HG03571 (cell line): ENCODE measurements at regions not wholly inside any gene's neighbourhood (a gene's known extent, or its start where the extent isn't known, plus 50 kb on each side); places are given as distances from the start of the nearest gene placed in this dataset.

Experiments used
- ATAC-seq: cut with Tn5 transposase; IDR thresholded peaks from one replicate; pipeline ENCODE4 v1.9.1; 2021; ENCODE audit not compliant: unreplicated experiment

- no peak for ATAC-seq
Measured at GRCh38 chr6:145480024-145480423, 255.3 kb downstream of the EPM2A start.

- ATAC-seq = no peak
Measured at GRCh38 chr6:145483191-145483996, 251.9 kb downstream of the EPM2A start.

- no peak for ATAC-seq
Measured at GRCh38 chr6:145485288-145485687, 250.0 kb downstream of the EPM2A start.

- no peak for ATAC-seq
Measured at GRCh38 chr6:145486306-145486705, 249.0 kb downstream of the EPM2A start.

- no peak for ATAC-seq
Measured at GRCh38 chr6:145489583-145489982, 245.7 kb downstream of the EPM2A start.

GRCh38 chr6:145490068-145490467, 245.3 kb downstream of the EPM2A start:
- no peak for ATAC-seq

- ATAC-seq = no peak
Measured at GRCh38 chr6:145491126-145491525, 244.2 kb downstream of the EPM2A start.

GRCh38 chr6:145497006-145497405, 238.3 kb downstream of the EPM2A start:
- no peak for ATAC-seq

- ATAC-seq = no peak
Measured at GRCh38 chr6:145498425-145498824, 236.9 kb downstream of the EPM2A start.

GRCh38 chr6:145502416-145502815, 232.9 kb downstream of the EPM2A start:
- no peak for ATAC-seq

- no peak for ATAC-seq
Measured at GRCh38 chr6:145506136-145506535, 229.2 kb downstream of the EPM2A start.

GRCh38 chr6:145506565-145506964, 228.8 kb downstream of the EPM2A start:
- ATAC-seq = no peak

- no peak for ATAC-seq
Measured at GRCh38 chr6:145507239-145507638, 228.1 kb downstream of the EPM2A start.

GRCh38 chr6:145508107-145508506, 227.2 kb downstream of the EPM2A start:
- ATAC-seq = no peak

GRCh38 chr6:145517492-145517891, 217.8 kb downstream of the EPM2A start:
- no peak for ATAC-seq

GRCh38 chr6:145525038-145525437, 210.3 kb downstream of the EPM2A start:
- no peak for ATAC-seq

GRCh38 chr6:145529582-145529981, 205.7 kb downstream of the EPM2A start:
- no peak for ATAC-seq

GRCh38 chr6:145530454-145530853, 204.9 kb downstream of the EPM2A start:
- no peak for ATAC-seq

GRCh38 chr6:145531032-145531431, 204.3 kb downstream of the EPM2A start:
- ATAC-seq = no peak

- no peak for ATAC-seq
Measured at GRCh38 chr6:145531822-145532221, 203.5 kb downstream of the EPM2A start.

GRCh38 chr6:145532361-145532760, 203.0 kb downstream of the EPM2A start:
- ATAC-seq = no peak

GRCh38 chr6:145534989-145535388, 200.3 kb downstream of the EPM2A start:
- no peak for ATAC-seq

GRCh38 chr6:145538989-145539388, 196.3 kb downstream of the EPM2A start:
- no peak for ATAC-seq
